Left renal pelvis (tissue), 4 donors: ENCODE measurements at regions not wholly inside any gene's neighbourhood (a gene's known extent, or its start where the extent isn't known, plus 50 kb on each side); places are given as distances from the start of the nearest gene placed in this dataset.

Experiments
- DNase-seq, 4 donors: peaks; one replicate each; pipeline ENCODE4 v3.0.0-alpha.2; 2013; ENCODE audit warnings: low read depth in 4 of 4, low spot score in 3 of 4

- no peak for DNase-seq
These were observed 388.1 kb upstream of the PRICKLE1 start for GRCh38 chr12:42977451-42978230.

GRCh38 chr12:42976620-42977019 is 387.1 kb upstream of the PRICKLE1 start:
- DNase-seq, result no peak

GRCh38 chr12:42976122-42976521 is 386.6 kb upstream of the PRICKLE1 start:
- DNase-seq, result no peak

- DNase-seq, result no peak
These were observed 379.8 kb upstream of the PRICKLE1 start for GRCh38 chr12:42969355-42969754.

- DNase-seq, result no peak
These were observed 378.9 kb upstream of the PRICKLE1 start for GRCh38 chr12:42968426-42968825.

- DNase-seq, result no peak
These were observed 378.3 kb upstream of the PRICKLE1 start for GRCh38 chr12:42967850-42968249.

- no peak for DNase-seq
These were observed 374.4 kb upstream of the PRICKLE1 start for GRCh38 chr12:42963988-42964387.

- DNase-seq, result no peak
These were observed 372.8 kb upstream of the PRICKLE1 start for GRCh38 chr12:42962384-42962783.

- DNase-seq, result no peak
These were observed 371.8 kb upstream of the PRICKLE1 start for GRCh38 chr12:42961395-42961794.

GRCh38 chr12:42960087-42960527 is 370.6 kb upstream of the PRICKLE1 start:
- DNase-seq, result no peak

GRCh38 chr12:42958291-42958674 is 368.7 kb upstream of the PRICKLE1 start:
- DNase-seq, result no peak

- no peak for DNase-seq
These were observed 368.2 kb upstream of the PRICKLE1 start for GRCh38 chr12:42957561-42958290.

- DNase-seq, result no peak
These were observed 367.6 kb upstream of the PRICKLE1 start for GRCh38 chr12:42957136-42957535.

GRCh38 chr12:42953021-42953420 is 363.5 kb upstream of the PRICKLE1 start:
- no peak for DNase-seq

- no peak for DNase-seq
These were observed 357.4 kb upstream of the PRICKLE1 start for GRCh38 chr12:42946871-42947381.

- DNase-seq, result no peak
These were observed 356.4 kb upstream of the PRICKLE1 start for GRCh38 chr12:42945927-42946326.

- DNase-seq, result no peak
These were observed 355.0 kb upstream of the PRICKLE1 start for GRCh38 chr12:42944516-42944915.

GRCh38 chr12:42936991-42937390 is 347.4 kb upstream of the PRICKLE1 start:
- DNase-seq, result no peak

GRCh38 chr12:42936260-42936659 is 346.7 kb upstream of the PRICKLE1 start:
- no peak for DNase-seq

GRCh38 chr12:42935756-42936155 is 346.2 kb upstream of the PRICKLE1 start:
- DNase-seq, result no peak

GRCh38 chr12:42935090-42935489 is 345.5 kb upstream of the PRICKLE1 start:
- DNase-seq, result no peak
